AG04450 (cell line): ENCODE measurements at regions not wholly inside any gene's neighbourhood (a gene's known extent, or its start where the extent isn't known, plus 50 kb on each side); places are given as distances from the start of the nearest gene placed in this dataset.
A peak's percentile ranks its signal among the peaks of the same experiment; 100 is the strongest.

Source experiments
- CTCF ChIA-PET: fragments of 300-600, 350-600 bp; formaldehyde crosslinking; extraction: SDS; loops from one replicate; lab custom pipeline; 2022; ENCODE audit warnings: antibody characterized with exemption, inconsistent platforms; lab: Charles Lee
- POLR2A ChIA-PET: fragments of 350-600 bp; formaldehyde crosslinking; extraction: SDS; loops from one replicate; lab custom pipeline; 2021; ENCODE audit warnings: antibody characterized with exemption, inconsistent platforms; lab: Yijun Ruan, JAX
- DNase-seq: peaks from one replicate; pipeline ENCODE4 v3.0.0-alpha.2; 2011; ENCODE audit warnings: low read depth, low spot score
- H3K27ac ChIP-seq: one replicate; pipeline ENCODE4 v1.5.1; 2012; ENCODE audit warnings: low read depth, low read length, control low read depth
- H3K27me3 ChIP-seq: one replicate; pipeline ENCODE4 v1.6.0; 2012; ENCODE audit warnings: low read length; ENCODE audit not compliant: control insufficient read depth, insufficient read depth
- H3K4me3 ChIP-seq: 2 replicates; pipeline ENCODE4 v1.5.1; 2011; ENCODE audit warnings: mild to moderate bottlenecking, low read depth, low read length, control low read depth
- H3K9me3 ChIP-seq: 2 replicates; pipeline ENCODE4 v1.5.1; 2012; ENCODE audit warnings: low read length; ENCODE audit not compliant: control insufficient read depth, insufficient read depth
- TF ChIP-seq, protein P1 (sequence below): IDR thresholded peaks from 2 replicates; pipeline ENCODE4 v1.5.1; 2011; ENCODE audit warnings: low read depth, low read length, control low read depth, inconsistent platforms

DNA sequence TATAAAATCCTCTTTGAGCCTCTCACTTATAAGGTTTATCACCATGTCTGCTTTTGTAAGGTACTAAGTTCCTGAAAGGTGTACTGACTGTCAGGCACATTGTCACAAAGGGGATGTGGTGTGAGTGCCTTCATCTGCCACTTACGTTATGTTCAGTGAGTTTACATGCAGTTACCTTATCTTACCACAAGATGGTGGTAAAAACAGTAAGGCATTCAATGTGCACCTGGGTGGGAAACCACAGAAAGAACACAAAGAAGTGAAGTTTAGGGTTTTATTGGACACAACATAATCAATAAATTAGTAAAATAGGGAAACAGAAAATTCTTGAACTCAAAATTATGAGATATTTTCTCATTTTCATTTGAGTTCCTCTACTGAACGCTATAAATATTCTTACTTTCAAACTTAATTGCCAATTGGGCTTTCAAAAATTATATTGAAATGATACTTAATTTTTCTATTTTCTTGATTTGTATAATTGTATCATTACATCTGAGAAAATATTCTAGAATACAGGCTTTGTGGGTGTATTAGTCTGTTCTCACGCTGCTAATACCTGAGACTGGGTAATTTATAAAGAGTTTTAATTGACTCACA, 650.8 kb downstream of the PCDH7 start:
- TF ChIP-seq, protein P1, sequence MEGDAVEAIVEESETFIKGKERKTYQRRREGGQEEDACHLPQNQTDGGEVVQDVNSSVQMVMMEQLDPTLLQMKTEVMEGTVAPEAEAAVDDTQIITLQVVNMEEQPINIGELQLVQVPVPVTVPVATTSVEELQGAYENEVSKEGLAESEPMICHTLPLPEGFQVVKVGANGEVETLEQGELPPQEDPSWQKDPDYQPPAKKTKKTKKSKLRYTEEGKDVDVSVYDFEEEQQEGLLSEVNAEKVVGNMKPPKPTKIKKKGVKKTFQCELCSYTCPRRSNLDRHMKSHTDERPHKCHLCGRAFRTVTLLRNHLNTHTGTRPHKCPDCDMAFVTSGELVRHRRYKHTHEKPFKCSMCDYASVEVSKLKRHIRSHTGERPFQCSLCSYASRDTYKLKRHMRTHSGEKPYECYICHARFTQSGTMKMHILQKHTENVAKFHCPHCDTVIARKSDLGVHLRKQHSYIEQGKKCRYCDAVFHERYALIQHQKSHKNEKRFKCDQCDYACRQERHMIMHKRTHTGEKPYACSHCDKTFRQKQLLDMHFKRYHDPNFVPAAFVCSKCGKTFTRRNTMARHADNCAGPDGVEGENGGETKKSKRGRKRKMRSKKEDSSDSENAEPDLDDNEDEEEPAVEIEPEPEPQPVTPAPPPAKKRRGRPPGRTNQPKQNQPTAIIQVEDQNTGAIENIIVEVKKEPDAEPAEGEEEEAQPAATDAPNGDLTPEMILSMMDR: peak; percentile 83
- no peak for DNase-seq
- Histone ChIP-seq H3K4me3 (no peak overlapping the region), H3K27ac (no peak overlapping the region), H3K27me3 (no peaks in the 10 kb centered on the region), H3K9me3 (no peaks in the 10 kb centered on the region)
- CTCF ChIA-PET: interaction anchor here (0.9 to 1.6 kb wide), 2 partner anchors 10 to 18 kb away, joined by 3 to 8 read pairs; no protein-coding TSS in a partner anchor
- POLR2A ChIA-PET: no interaction called here

DNA sequence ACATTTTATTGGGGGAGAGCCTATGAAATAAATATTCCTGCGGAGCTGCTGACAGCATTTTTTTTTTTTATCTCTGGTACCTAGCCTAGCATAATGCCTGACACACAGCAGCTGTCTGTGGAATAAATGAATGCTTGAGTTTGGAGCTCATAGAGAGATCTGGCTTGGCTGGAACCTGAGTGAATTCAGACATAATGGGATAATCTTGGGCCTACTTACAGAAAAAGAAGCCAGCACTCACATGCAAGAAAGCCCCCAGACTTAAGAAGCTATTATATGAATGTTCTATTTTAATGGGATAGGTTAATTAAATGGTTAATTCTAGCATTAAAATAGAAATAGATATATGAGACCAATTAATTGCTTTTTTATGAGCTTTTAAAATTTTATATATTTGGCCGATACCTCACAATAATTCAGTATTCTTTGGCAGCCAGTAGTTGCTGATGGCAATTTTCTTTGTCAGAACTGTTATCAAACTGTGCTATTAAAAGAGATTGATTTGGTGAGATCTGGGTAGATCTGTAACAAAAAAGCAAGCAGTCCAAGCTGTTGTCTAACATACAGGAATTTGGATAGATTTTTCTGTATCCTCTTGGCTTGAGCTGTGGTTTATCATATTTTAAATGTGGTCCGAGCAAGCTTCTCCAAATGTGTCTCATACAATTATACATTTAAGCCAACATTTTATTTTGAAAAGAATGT, 654.2 kb downstream of the PCDH7 start:
- H3K27ac ChIP-seq: no peak overlapping the region
- TF ChIP-seq, protein P1: no peak
- no peaks in the 10 kb centered on the region for H3K9me3 ChIP-seq
- H3K4me3 ChIP-seq: no peak overlapping the region
- ChIA-PET POLR2A (no interaction called here), CTCF (no interaction called here)
- no peaks in the 10 kb centered on the region for H3K27me3 ChIP-seq
- no peak for DNase-seq

DNA sequence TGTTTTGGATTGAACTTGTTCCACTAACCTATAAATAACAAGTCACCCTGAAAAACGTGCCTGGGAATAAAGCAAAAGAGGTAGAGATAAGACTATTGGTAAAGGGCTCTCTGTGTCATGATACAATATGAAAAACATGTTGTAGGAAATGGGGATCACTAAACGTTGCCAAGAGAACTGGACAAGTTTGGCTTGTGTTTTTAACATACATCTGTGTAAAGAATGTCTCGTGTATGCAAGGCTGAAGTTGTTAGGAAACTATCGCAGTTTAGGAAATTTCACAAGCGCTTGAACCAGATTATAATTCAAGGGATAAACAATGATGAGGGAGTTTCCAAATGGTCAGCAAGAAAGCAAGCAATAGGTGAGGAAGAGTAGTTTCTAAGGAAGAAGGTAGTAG, 655.8 kb downstream of the PCDH7 start:
- TF ChIP-seq, protein P1: no peak
- Histone ChIP-seq H3K9me3 (no peaks in the 10 kb centered on the region), H3K4me3 (no peak overlapping the region), H3K27me3 (no peaks in the 10 kb centered on the region), H3K27ac (no peak overlapping the region)
- ChIA-PET POLR2A (no interaction called here), CTCF (no interaction called here)
- no peak for DNase-seq

DNA sequence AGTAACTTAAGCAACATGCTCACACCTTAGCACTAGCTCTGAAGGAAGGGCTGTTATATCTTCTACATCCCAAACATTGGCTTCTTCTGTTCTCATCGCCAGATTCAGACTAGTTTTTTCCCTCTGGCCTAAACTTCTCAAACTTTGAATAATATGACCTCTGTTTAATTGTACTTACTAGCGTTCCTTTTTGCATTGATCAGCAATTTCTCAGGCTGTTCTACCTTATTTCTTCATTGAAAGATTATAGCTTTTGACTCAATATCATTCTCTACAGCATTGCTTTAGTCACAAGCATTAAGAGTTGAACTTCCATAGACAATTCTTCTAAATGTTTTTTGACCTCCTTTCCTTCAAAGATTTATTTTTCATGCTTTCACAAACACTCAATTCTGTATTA, 659.2 kb downstream of the PCDH7 start:
- Histone ChIP-seq H3K27me3 (no peaks in the 10 kb centered on the region), H3K27ac (no peak overlapping the region), H3K9me3 (no peaks in the 10 kb centered on the region), H3K4me3 (no peak overlapping the region)
- TF ChIP-seq, protein P1: no peak
- CTCF ChIA-PET: no interaction called here
- POLR2A ChIA-PET: no interaction called here
- DNase-seq: no peak

DNA sequence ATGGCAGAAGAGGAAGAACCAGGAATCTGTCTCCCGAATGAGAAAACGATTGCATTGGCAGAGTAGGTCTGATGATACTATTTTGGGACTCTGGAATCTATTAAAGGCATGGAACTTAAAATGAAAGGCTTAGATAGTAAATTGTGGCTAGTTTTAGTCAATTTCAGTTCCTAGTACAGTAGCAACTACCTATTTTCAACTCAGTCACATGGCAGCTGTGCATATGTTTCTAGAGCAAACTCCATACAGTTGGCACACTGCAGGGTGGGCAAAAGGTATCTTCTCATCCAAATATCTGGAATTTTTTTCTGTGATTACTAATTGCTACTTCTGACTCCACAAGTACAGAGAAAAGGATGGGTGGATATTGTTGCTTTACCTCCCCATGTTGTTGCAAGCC, 663.6 kb downstream of the PCDH7 start:
- DNase-seq: no peak
- ChIA-PET POLR2A (no interaction called here), CTCF (no interaction called here)
- H3K27ac ChIP-seq: no peak overlapping the region
- no peak overlapping the region for H3K4me3 ChIP-seq
- no peaks in the 10 kb centered on the region for H3K9me3 ChIP-seq
- H3K27me3 ChIP-seq: no peaks in the 10 kb centered on the region
- TF ChIP-seq, protein P1: no peak
